NCI-H128 (cell line): ENCODE measurements at regions not wholly inside any gene's neighbourhood (a gene's known extent, or its start where the extent isn't known, plus 50 kb on each side); places are given as distances from the start of the nearest gene placed in this dataset.
A peak's percentile ranks its signal among the peaks of the same experiment; 100 is the strongest.

ENCODE experiments used
- DNase-seq: peaks from one replicate; lab custom pipeline; 2025; ENCODE audit not compliant: unreplicated experiment; lab: John Stamatoyannopoulos, UW

- DNase-seq = no peak
Observed at GRCh38 chr1:14031461-14031860, 331.5 kb downstream of the PRDM2 start.

GRCh38 chr1:14034506-14034905 lies 334.5 kb downstream of the PRDM2 start:
- no peak for DNase-seq

GRCh38 chr1:14037101-14037847 lies 337.3 kb downstream of the PRDM2 start:
- no peak for DNase-seq

- DNase-seq = no peak
Observed at GRCh38 chr1:14039582-14040430, 339.8 kb downstream of the PRDM2 start.

GRCh38 chr1:14049965-14050364 lies 350.0 kb downstream of the PRDM2 start:
- no peak for DNase-seq

GRCh38 chr1:14055442-14056223 lies 355.6 kb downstream of the PRDM2 start:
- DNase-seq = no peak

GRCh38 chr1:14057640-14058039 lies 357.7 kb downstream of the PRDM2 start:
- DNase-seq = no peak

- no peak for DNase-seq
Observed at GRCh38 chr1:14061204-14061603, 361.2 kb downstream of the PRDM2 start.

- no peak for DNase-seq
Observed at GRCh38 chr1:14061722-14062121, 361.7 kb downstream of the PRDM2 start.

- DNase-seq = no peak
Observed at GRCh38 chr1:14062669-14063068, 362.7 kb downstream of the PRDM2 start.

- DNase-seq = peak; percentile 29
Observed at GRCh38 chr1:14064649-14065442, 364.9 kb downstream of the PRDM2 start.

GRCh38 chr1:14065486-14065885 lies 365.5 kb downstream of the PRDM2 start:
- DNase-seq = no peak

GRCh38 chr1:14067036-14067435 lies 367.0 kb downstream of the PRDM2 start:
- DNase-seq = no peak

- no peak for DNase-seq
Observed at GRCh38 chr1:14067711-14068110, 367.7 kb downstream of the PRDM2 start.

GRCh38 chr1:14071581-14071980 lies 371.6 kb downstream of the PRDM2 start:
- DNase-seq = no peak

- DNase-seq = no peak
Observed at GRCh38 chr1:14080653-14081052, 380.7 kb downstream of the PRDM2 start.

GRCh38 chr1:14082331-14082730 lies 382.3 kb downstream of the PRDM2 start:
- DNase-seq = no peak

GRCh38 chr1:14083277-14083676 lies 383.3 kb downstream of the PRDM2 start:
- no peak for DNase-seq

GRCh38 chr1:14083706-14084105 lies 383.7 kb downstream of the PRDM2 start:
- no peak for DNase-seq

- no peak for DNase-seq
Observed at GRCh38 chr1:14090062-14090461, 390.1 kb downstream of the PRDM2 start.

- DNase-seq = no peak
Observed at GRCh38 chr1:14090531-14090930, 390.5 kb downstream of the PRDM2 start.
